GM12891 (cell line): ENCODE measurements at regions not wholly inside any gene's neighbourhood (a gene's known extent, or its start where the extent isn't known, plus 50 kb on each side); places are given as distances from the start of the nearest gene placed in this dataset.

Experiments used
- DNase-seq: peaks from one replicate; pipeline ENCODE4 v3.0.0; 2011; ENCODE audit warnings: low spot score; ENCODE audit not compliant: insufficient read length
- FAIRE-seq: peaks from 2 replicates; lab custom pipeline; 2011; peaks lifted over from hg19 to GRCh38; lab: Jason Lieb, UNC
- PAX5 ChIP-seq: IDR thresholded peaks from 2 replicates; pipeline ENCODE4 v1.6.1; 2011; ENCODE audit warnings: low read length, moderate library complexity, mild to moderate bottlenecking; ENCODE audit not compliant: insufficient read depth, severe bottlenecking
- POLR2A ChIP-seq: IDR thresholded peaks from 2 replicates; pipeline ENCODE4 v1.6.1; 2011; ENCODE audit warnings: low read depth, low read length, control low read depth
- POLR2AphosphoS5 ChIP-seq: IDR thresholded peaks from 2 replicates; pipeline ENCODE4 v1.6.1; 2011; ENCODE audit warnings: low read depth, low read length, control low read depth
- POU2F2 ChIP-seq: IDR thresholded peaks from 2 replicates; pipeline ENCODE4 v1.6.1; 2011; ENCODE audit warnings: low read depth, mild to moderate bottlenecking, control low read depth, low read length, moderate library complexity
- SPI1 ChIP-seq: IDR thresholded peaks from 2 replicates; pipeline ENCODE4 v1.6.1; 2011; ENCODE audit warnings: low read depth, low read length, control low read depth
- TAF1 ChIP-seq: IDR thresholded peaks from 2 replicates; pipeline ENCODE4 v1.6.1; 2011; ENCODE audit warnings: low read depth, low read length, control low read depth

DNA sequence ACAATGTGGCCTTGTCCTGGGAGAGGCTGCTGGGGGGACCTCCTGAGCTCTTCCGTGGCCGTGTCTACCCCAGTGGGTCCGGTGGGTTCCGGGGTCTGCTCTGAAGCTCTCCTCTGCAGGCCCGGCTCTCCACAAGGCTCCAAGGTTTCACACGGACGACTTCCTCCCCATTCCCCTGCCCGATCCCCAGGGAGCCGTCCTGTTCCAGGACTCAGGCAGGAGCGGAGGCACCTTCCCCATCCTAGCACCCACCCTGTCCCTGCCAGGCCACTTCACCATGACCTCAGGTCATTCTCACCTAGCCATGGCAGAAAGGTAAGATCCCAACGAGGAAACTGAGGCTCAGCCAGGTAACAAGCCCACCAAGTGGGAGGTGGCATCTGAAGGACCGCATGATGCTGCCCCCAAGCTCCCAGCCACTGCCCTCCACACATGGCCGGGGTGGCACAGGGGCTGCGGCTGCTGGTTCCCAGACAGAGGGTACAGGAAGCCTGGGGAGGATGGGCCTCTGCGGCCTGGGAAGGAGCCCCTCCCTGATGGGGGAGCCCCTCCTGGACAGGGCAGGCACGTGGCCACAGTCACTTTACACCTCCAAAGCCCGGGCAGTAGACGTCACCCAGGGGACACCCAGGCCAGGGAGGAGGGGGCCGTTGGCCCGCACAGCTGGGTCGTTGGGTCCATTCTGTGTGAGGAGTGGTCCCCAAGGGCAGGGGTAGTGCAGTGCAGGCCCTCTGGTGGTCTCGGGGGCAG, 274.0 kb downstream of the NDUFA10 start:
- DNase-seq (no peak), FAIRE-seq (no peak)
- TF ChIP-seq PAX5 (no peak), POU2F2 (no peak), SPI1 (no peak), POLR2AphosphoS5 (no peak)

DNA sequence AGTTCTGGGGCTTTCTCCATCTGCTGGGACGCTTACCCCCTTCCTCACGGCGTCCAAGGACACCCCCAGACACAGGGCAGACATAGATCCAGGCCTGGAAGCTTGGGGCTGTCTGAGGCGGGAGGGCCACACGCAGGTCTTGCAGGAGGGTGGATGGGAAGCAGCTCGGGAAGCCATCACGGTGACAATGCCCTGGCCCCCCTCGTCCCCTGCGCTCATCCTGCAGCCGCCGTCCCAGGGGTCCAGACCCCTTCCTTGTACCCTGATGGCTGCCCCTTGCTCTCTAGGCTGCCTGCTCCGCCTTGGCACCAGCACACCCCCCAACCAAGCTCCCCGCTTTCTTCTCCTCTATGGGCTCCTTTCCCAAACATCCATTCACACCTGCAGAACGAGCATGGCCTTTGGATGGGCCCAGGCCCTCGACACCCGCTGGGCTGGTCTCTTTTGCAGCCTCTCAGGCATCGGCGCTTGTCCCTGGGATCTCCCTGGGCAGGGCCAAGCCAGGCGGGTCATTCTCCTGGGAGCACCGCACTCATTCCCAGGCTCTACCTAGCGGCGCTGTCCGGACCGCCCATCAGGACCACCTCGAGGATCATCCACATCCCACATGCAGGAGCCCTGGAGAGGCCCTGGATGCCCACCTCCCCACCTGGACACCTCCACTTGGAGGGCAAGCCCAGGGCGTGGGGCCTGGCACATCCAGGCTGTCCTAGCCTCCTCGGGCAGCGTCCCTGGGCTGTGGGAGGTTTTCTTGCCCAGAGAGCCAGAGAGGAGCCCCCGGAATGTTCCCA, 274.9 kb downstream of the NDUFA10 start:
- FAIRE-seq (no peak), DNase-seq (no peak)
- TF ChIP-seq POLR2A, result no peak
- TF ChIP-seq SPI1, result no peak
- no peak for TF ChIP-seq POU2F2
- no peak for TF ChIP-seq PAX5
- TF ChIP-seq TAF1, result no peak
- no peak for TF ChIP-seq POLR2AphosphoS5

DNA sequence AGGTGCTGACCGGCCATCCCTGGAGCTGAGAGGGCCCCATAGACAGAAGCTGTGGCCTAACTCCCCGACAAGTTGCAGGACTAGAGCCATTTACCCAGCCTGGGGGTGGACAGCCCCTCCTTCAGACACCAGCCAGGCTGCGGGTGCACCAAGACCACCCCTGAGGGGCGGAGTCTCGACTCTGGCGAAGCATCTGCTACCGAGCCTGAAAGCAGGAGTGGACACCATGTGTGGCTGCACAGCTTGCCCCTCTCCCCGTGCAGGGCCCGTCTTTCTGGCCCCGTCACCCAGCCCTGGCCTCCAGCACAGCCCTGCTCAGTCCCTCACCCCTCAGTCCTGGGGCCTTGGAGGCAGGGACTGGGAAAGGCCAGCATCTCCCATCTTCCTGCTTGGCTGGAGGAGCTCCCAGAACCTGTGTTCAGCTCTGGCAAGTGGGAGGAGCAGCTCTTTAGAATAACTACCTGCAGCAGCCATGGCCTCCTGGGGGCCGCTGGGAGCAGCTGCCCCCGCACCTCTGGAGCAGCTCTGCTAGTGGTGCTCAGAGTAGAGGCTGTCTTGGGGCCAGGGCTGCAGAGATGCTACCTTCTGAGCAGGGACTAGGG, 275.8 kb downstream of the NDUFA10 start:
- FAIRE-seq (no peak), DNase-seq (no peak)
- TF ChIP-seq POLR2A, result no peak
- no peak for TF ChIP-seq TAF1
- no peak for TF ChIP-seq PAX5
- TF ChIP-seq SPI1, result no peak
- no peak for TF ChIP-seq POU2F2
- TF ChIP-seq POLR2AphosphoS5, result no peak

DNA sequence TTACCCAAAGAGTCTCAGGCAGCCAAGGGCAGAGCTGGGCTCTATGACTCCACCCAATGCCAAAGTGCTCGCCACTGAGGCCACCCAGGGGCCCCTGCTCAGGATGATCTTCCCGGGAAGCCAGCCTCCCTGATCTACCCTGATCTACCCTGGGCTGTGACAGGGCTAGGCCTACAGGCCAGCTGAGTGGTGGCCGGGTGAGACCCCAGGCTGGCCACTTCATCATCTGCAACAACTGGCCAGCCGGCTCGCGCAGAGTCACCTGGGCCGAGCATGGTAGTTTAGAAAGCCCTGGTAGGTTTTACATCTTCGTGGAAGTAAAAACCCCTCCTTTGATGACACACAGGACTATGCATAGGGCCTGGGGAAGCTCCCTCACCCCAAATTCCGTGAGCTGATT, 276.3 kb downstream of the NDUFA10 start:
- no peak for TF ChIP-seq PAX5
- TF ChIP-seq SPI1, result no peak
- no peak for TF ChIP-seq POLR2A
- TF ChIP-seq POLR2AphosphoS5, result no peak
- no peak for TF ChIP-seq TAF1
- TF ChIP-seq POU2F2, result no peak
- FAIRE-seq, result no peak
- no peak for DNase-seq

DNA sequence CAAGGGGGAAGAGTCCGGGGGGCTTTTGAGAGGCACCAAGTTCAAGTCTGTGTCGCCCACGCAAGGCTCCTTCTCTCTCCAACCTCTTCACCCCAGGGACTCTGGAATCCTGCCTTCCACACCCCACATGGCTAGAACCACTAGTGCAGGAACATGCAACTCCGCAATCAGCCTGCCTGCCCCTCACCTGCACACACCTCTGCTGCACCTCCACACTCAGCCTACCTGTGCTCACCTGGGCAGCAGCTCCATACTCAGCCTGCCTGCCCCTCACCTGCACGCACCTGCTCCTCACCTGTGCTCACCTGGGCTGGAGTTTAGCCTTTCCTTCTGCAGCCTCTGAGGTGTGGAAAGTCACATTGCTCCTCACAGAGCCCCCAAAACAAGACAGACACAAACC, 277.4 kb downstream of the NDUFA10 start:
- DNase-seq (no peak), FAIRE-seq (no peak)
- TF ChIP-seq POLR2A (no peak), SPI1 (no peak), PAX5 (no peak)

DNA sequence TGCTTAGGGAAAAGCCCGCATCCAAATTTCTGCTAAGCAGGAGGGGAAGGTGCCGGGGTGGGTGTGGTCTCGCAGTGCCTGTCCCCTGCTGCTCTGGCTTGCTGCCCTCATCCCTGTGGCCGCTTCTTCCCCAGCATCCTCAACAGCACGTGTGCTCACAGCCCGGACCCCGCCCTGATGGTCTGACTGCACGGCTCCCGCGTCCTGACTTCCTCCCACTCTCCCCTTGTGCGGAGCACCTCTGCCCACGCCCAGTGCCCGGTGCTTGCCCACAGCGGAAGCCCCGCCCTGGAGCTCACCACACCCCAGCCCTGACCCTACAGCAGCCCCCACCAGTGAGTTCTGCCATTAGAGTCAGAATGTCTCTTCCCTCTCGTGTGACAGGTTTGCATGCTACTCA, 277.9 kb downstream of the NDUFA10 start:
- DNase-seq (no peak), FAIRE-seq (no peak)
- TF ChIP-seq PAX5, result no peak
- TF ChIP-seq SPI1, result no peak
- TF ChIP-seq POU2F2, result no peak
- TF ChIP-seq POLR2AphosphoS5, result no peak
- TF ChIP-seq POLR2A, result no peak
- no peak for TF ChIP-seq TAF1

DNA sequence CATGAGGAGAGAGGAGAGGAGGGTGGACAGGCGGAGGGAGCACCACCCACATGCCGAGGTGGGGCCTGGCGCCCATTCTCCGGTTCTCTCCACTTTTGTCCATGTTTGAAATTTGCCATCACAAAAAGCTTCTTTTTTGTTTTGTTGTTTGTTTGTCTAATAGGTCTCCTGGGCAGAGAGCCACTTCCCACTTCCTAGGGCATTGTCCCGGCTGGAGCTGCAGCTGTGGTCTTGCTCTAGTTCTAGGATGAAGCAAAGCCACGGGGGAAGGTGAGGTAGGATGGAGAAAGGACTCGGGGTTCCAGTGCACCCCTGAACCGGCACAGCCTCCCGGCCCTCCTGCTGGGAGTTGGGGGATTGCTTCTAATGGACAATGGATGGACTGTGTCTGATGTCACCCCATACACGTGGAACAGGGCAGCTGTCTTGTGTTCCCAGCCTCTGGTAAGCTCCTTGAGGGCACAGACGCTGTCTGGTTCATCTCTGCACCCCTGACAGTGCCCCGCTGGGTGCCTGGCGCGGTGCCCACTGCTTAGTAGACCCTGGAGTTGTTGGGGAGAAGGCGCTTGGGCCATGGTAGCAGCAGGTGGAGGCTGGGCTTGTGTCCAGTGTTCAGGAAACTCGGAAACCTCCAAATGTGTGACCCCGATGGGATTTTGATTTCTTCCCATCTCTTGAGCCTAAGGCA, 278.4 kb downstream of the NDUFA10 start:
- no peak for FAIRE-seq
- DNase-seq, result no peak
- no peak for TF ChIP-seq SPI1
- TF ChIP-seq TAF1, result no peak
- TF ChIP-seq PAX5, result no peak
- TF ChIP-seq POLR2AphosphoS5, result no peak
- TF ChIP-seq POU2F2, result no peak
- TF ChIP-seq POLR2A, result no peak

DNA sequence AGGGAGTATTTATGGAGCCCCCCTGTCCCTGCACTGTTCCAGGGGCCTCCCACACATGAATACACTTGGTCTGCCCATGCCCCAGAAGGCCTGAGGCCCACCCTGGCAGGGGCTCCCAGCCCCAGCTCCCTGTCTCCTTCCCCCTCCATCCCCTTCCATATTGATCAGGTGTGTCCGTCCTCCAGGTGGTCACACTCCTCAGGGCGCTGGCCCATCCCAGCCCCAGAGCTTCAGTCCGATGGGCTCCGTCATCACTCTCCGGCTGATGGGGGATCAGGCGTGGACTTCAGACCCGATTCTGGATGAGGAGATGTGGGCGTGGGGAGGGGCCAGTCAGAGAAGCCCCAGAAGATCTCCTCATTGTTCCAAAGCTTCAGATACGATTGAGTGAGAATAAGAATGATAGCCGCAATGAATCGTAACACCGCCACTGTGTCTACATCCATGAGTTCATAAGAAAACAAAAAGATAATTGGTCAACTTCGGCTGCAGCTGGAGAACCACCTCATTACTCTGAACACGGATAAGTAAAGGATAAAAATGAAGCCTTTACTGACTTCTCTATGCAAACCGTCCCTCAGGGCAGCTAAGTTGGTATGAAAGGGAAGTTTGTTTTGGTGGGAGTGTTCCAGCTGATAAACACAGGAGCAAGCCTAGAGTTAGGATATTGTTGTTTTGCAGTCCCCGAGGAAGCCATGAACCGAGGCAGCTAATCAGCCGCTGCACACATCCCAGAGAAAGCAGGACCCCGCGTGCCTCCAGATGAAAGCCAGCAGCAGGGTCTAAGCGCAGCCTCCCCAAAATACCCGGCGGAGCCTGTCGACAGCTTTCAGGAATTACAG, 279.5 kb downstream of the NDUFA10 start:
- TF ChIP-seq POU2F2 (no peak), PAX5 (no peak), SPI1 (no peak), POLR2AphosphoS5 (no peak), POLR2A (no peak), TAF1 (no peak)
- no peak for DNase-seq
- no peak for FAIRE-seq
